Activated T-cell treated with anti-CD3 and anti-CD28 coated beads, Interleukin-2, amount 50 U/mL, for 1 hour (primary cell): ENCODE measurements at regions not wholly inside any gene's neighbourhood (a gene's known extent, or its start where the extent isn't known, plus 50 kb on each side); places are given as distances from the start of the nearest gene placed in this dataset.
"Not testable (repeated sequence)": the region's sequence is repeated elsewhere in the genome, so short reads cannot be mapped to it uniquely, and the experiment has no call there.

ENCODE experiments used
- DNase-seq: peaks from one replicate; pipeline ENCODE4 v3.0.0-alpha.2; 2020

DNA sequence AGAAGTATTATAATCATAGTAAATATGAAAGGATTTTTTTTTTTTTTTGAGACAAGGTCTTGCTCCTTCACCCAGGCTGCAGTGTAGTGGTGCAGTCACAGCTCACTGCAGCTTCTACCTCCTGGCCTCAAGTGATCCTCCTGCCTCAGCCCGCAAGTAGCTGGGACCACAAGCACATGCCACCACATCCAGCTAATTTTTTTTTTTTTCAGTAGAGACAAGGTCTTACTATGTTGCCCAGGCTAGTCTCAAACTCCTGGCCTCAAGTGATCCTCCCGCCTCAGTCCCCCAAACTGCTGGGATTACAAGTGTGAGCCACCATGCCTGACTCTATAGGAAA is 86.2 kb upstream of the FOXN2 start:
- DNase-seq, result no peak

DNA sequence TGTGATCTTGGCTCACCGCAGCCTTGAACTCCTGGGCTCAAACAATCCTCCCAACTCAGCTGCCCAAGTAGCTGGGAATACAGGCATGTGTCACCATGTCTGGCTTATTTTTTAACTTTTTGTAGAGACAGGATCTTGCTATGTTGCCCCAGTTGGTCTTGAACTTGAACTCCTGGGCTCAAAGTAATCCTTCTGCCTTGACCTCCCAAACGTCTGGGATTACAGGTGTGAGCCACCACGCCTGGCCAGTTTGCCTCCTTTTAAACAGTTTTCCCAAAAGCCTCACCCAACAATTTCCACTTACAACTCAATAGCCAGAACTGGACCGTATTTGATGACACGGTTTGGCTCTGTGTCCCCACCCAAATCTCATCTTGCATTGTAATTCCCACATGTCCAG is 85.4 kb upstream of the FOXN2 start:
- no peak for DNase-seq

DNA sequence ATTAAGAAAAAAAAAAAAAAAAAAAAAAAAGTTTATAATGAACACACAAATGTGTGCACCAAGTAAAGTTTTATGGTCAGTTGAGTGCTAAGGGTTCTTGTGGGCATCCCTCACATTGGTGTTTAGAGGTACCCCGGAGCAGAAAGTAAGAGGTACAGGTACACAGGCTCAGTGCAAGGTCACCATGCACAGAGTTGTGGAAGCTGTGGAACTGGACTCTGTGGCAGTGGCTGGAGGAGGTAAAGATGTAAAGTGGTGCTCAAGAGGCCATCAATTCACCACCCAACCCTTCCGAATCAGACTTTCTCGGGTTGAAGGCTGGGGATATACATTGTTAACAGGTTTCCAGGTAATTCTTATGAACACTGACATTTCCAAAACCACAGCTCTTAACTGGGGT is 83.6 kb upstream of the FOXN2 start:
- DNase-seq, result no peak

DNA sequence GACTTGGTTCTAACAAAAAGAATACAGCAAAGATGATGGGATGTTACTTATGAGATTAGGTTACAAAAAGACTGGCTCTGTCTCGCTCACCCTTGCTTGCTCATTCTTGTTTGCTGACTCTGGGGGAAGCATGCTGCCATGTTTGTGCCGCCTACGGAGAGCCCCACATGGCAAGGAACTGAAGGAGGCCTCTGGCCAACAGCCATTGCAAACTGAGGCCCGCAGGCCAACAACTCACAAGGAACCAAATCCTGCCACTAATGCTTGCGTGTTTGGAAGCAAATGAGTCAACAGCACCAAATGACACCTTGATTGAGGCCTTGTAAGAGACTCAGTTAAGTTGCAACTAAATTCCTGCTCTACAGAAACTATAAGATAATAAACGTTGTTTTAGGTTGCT is 82.1 kb upstream of the FOXN2 start:
- DNase-seq, result no peak

DNA sequence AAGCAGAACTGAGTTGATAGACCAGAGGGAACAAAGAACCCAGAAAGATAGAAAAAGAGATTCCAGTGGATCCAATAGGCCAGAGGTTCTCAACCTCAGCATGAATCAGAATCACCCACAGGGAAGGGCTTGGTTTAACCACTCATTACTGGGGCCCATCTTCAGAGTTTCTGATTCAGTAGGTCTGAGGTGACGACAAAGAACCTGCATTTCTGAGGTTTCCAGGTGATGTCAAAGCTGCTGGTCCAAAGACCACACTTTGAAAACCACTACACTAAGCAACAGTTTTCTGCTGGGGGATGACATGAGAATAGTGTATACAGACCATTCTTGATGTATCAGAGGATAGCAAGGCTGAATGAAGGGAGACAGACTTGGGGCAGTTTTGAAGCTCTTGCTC is 81.5 kb upstream of the FOXN2 start:
- no peak for DNase-seq

DNA sequence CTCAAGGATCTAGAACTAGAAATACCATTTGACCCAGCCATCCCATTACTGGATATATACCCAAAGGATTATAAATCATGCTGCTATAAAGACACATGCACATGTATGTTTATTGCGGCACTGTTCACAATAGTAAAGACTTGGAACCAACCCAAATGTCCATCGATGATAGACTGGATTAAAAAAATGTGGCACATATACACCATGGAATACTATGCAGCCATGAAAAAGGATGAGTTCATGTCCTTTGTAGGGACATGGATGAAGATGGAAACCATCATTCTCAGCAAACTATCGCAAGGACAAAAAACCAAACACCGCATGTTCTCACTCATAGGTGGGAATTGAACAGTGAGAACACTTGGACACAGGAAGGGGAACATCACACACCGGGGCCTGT is 80.7 kb upstream of the FOXN2 start:
- not testable (repeated sequence) for DNase-seq

DNA sequence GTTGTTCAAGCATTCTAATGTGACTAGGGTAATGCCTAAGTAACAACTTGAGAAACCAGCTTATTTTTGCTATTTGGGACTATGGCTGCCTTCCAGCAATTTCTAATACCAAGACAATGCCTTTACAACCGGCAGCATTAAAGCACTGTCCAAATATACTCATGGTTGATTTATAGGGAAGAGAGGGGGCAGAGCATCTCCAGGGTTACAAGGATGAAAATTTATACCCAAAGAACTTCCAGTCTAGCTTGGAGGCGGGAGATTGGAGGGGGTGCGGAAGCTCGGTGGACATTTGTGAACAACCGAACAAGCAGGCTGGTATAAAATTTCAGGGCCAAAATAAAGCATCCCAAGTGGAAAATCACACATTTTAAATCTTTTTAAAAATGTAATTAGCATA is 79.4 kb upstream of the FOXN2 start:
- DNase-seq, result no peak

DNA sequence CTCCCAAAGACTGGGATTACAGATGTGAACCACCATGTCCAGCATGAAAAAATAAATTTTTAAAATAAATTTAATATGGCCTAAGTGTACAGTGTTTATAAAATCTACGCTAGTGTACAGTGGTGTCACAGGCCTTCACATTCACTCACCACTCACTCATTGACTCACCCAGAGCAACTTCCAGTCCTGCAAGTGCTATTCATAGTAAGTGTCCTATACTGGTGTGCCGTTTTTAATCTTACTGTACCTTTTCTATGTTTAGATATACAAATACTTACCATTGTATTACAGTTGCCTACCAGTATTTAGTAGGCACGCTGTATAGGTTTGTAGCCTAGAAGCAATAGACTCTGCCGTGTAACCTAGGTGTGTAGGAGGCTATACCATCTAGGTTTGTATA is 76.1 kb upstream of the FOXN2 start:
- no peak for DNase-seq

DNA sequence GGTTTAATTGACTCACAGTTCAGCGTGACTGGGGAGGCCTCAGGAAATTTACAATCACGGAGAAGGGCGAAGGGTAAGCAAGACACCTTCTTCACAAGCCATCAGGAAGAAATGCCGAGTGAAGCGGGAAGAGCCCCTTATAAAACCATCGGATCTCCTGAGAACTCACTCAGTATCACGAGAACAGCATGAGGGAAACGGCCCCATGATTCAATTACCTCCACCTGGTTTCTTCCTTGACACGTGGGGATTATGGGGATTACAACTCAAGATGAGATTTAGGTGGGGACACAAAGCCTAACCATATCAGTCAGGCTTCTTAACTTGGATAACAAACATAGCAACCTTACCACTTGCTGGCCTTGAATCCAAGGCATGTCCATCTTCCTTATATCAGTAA is 73.6 kb upstream of the FOXN2 start:
- no peak for DNase-seq

DNA sequence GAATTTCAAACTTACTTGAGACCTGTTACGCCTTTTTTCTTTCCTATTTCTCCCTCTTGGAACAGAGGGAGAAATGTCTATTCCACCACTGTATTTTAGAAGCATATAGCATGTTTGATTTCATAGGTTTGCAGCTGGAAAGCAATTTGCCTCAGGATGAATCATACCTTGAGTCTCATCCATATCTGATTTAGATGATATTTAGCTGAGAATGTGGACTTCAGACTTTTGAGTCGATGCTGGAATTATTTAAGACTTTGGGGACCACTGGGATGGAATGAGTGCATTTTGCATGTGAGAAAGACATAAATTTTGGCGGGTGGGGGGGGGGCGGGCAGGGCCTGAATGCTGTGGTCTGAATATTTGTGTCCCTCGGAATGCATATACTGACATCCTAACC is 67.3 kb upstream of the FOXN2 start:
- no peak for DNase-seq

DNA sequence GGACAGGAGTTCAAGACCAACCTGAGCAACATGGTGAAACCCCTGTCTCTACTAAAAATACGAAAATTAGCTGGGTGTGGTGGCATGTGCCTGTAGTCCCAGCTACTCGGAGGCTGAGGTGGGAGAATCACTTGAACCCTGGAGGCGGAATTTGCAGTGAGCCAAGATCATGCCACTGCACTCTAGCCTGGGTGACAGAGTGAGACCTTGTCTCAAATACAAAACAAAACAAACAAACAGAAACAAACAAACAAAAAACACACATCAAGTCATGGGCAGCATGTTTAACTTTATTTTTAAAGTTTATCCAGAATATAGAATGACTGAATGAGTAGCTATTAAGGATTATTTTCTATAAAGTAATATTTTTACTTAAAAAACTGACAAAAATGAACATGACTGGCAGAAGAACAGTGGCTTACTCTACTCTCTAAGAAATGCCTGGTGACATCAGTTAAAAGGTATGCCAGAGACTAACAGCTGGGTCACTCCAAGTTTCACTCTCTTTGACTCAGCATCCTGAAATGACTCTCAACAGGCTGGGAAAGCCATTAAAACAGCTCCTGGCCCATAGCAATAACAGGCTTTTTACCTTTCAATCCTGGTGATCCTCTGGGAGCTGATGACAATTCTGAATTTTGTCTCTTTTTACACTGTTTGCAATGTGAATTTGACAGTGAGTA is 66.1 kb upstream of the FOXN2 start:
- DNase-seq, result no peak

DNA sequence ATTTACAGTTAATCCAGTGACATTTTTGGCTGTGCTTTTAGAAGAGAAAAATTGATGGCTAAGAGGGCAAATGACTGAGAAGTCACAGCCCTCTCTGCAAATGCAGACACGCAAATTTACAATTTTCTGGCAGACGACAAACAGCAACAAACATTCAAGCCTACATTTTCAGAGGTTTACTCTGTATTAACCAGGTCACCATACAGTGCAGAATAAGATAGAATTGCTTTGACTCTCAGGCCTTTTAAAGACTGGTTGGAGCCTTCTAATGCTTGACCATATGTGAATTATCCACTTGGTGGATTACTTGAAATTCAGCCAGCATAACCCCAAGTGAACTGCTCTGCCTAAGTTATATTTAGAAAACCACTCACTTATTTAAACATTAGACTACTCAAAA is 65.5 kb upstream of the FOXN2 start:
- no peak for DNase-seq

DNA sequence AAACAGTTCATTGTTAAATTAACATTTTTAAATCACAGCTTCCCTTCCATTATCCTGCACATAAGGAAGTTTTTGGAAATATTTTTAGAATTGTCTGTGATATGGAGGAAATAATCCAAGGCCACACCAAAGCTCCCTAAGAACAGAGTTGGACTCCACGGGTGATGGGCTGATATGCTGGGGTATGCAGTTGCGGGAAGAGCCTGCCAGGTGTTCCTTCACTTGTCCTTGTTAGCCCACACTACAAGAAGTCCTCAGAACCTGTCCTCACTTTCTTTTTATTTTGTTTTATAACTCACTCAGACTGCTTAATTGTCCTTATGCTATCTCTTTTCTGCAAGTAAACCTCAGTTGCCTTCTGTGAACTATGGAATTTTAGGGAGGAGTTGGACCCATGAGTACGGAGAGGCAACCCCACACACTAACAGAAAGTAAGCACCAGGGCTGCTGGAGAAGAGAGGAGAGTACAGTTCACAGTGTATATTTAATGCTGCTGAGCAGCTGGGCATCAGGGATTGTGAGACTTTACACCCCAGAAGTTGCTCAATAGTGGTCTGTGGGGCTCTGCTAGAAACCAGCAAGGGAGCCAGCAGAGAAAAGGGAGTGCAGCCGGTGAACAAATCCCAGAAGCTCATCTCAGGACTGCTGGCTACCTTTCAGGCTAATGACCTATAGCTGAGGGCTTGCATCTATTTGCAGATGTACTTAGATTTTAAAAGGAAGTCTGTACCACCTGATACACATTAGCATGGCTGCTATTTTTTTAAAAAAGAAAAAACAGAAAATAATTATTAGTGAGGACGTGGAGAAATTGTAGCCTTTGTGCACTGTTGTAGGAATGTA is 64.6 kb upstream of the FOXN2 start:
- DNase-seq, result no peak

DNA sequence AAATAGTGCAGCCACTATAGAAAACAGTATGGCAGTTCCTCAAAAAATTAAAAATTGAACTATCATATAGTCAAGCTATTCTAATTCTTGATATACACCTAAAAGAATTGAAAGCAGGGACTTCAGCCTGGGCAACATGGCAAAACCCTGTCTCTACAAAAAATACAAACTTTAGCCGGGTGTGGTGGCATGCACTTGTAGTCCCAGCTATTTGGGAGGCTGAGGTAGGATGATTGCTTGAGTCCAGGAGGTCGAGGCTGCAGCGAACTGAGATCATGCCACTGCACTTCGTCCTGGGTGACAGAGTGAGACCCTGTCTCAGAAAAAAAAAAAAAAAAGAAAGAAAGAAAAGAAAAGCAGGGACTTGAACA is 64.0 kb upstream of the FOXN2 start:
- no peak for DNase-seq

DNA sequence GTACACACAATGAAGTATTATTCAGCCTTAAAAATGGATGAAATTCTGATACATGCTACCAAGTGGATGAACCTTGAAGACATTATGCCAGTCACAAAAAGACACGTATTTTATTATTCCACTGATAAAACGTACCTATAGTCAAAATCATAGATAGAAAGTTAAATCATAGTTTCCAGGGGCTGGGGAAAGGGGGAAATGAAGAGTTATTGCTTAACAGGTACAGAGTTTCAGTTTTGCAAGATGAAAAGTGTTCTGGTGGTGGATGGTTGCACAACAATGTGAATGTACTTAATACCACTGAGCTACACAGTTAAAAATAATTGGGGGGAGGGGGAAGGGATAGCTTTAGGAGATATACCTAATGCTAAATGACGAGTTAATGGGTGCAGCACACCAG is 63.5 kb upstream of the FOXN2 start:
- DNase-seq, result no peak

DNA sequence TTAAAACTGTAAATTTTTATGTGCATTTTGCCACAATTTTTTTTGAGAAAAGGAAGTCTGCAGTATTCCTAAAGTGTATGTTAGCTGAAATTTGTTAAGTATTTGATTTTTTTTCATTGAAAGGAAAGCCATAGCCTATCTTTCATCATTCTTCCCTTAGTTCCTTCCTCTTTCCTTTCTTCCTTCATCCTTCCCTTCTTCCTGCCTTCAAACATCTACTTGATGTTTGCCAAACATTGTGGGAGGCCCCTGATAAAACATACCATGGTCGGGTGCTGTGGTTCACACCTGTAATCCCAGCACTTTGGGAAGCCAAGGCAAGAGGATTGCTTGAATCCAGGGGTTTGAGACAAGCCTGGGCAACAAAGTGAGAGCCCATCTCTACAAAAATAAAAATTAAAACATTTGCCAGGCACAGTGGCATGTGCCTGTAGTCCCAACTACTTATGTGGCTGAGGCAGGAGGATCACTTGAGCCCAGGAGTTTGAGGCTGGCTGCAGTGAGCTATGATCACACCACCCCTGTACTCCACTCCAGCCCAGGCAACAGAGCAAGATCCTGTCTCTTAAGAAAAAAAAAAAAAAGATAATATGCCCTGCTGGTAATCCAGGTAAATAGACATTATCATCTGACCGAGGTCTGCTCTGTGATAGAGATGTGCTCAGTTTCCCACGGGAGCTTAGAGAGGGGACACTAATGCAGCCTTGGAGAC is 62.9 kb upstream of the FOXN2 start:
- no peak for DNase-seq

DNA sequence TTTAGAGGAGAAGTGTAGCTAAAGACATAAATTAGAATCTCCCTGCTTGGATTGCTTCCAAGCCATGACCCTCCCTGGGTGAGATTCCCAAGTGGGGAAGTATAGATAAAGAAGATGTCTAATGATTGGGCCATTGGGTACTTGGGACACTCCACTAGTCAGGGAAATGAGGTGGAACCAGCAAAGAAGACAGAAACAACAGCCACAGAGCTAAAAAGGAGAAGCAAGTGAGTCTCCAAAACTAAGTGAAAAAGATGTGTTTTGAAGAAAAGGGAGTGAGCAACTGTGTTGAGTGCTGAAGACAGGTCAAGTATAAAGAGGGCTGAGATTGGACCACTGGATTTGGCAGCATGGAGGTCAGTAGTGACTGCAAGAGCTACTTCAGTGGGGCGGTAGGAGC is 61.2 kb upstream of the FOXN2 start:
- no peak for DNase-seq

DNA sequence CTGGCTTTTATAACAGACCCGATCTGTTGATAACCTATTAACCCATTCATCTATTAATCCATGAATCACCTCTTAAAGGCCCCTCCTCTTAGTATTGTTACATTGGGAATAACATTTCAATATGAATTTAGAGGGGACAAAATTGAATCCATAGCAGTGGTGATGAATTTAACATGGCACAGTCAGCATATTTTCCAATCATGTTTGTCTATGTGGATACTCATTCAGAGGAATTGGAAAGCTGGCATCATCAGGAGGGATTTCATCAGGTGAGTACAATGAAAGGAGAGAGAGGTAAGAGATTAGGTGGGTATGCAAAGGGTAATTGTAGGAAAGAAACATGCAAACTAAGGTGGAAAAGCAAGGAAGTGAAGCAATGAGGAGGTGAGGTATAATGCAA is 59.6 kb upstream of the FOXN2 start:
- no peak for DNase-seq

DNA sequence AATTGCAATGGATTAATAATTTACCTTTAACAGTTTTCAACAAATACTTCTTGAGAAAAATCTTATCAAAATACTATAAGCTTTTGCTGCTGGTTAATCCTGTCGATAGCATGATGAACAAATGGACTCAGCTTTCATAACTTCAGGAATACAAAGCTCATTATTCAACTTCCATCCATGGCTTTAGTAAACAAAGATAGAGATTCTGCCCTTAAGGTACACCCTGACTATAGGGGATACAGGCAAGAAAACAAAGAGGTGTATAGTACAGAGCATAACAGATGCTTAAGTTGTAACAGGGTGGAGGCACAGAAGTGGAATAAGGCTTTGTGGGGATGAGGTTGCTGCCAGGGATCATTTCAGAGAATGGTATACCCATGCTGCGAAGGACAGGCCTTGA is 57.0 kb upstream of the FOXN2 start:
- no peak for DNase-seq

DNA sequence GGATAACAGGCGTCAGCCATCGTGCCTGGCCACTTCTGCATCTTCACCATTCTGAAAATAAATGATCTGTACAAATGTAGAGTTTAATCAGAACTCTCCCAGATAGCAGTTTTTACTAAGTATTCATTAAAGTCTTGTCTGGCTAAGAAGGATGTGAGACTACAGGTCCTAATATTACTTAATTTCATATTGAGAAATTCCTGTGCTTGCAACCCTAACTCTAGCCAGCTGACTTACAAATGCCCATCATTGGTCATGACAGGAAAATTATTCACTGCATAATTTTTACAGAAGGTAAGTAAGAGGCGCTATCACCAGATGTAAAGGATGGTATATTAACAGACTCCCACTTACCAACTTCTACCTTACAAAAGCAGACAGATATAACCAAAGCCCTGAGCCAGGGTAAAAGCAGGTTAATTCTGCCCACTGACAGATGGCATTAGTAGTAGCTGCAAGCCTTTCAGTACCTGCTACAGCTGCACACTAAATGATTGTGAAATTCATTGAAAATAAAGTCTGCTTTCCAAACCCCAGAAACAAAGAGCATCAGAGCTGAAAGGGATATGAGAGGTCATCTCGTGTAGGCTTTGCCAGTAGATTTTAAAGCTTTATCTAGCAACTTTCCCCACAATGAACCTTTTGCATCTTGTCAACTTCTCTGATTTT is 55.9 kb upstream of the FOXN2 start:
- DNase-seq, result no peak

DNA sequence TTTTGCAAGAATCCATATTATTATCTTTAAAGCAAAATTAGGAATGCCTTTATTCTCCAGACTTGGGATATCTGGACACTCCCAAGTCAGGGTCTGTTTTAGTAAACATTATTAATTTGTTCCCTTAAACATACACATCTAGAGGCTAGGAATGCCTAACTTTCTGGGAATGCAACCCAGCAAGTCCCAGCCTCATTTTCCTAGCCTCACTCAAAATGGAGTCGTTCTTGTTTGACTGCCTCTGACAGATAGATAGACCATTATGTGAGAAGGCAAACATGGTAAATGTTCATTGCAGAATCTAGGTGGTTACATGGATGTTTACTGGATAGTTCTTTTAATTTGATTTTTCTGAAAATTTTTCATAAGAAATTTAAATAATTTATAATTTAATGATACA is 54.7 kb upstream of the FOXN2 start:
- no peak for DNase-seq

DNA sequence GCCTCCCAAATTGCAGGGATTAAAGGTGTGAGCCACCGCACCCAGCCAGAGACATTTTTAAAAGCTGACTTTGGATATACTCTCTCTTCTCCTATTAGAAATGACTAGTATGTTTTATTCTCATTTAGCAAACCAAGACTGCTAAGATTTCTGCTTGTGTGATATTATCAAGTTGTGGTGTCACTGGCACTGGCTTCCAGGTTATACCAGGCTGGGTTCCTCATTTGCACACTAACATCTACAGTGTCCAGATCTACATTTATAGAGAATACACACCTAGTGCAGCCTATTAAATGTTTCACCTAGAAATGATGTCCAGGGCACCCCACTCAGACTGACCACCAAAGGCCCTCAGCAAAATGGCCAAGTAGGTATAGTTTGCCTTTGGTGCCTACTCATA is 49.9 kb upstream of the FOXN2 start:
- DNase-seq, result no peak
